ENCODE measurements at regions not wholly inside any gene's neighbourhood (a gene's known extent, or its start where the extent isn't known, plus 50 kb on each side); places are given as distances from the start of the nearest gene placed in this dataset.
A peak's percentile ranks its signal among the peaks of the same experiment; 100 is the strongest.

DNA sequence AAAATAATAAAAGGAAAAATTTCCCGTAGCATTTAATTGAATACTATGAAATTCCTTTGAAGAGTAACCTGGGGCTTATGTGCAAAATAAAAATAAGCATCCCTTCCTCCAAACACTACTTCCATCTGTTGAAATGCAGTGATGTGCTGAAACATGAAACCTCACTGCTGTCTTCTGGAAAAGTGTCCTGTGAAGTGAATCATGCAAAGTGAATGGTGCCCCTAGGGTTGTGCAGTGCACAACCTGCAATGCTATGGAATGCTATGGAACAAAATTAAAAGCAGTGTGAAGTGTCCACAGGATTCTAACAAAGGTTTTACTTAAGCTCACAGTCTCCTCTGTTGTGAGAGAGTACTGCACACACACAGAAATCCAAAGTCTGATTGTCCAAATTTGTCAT lies 480.9 kb downstream of the ETV1 start:
- no peak for ATAC-seq
- no peak for DNase-seq
- TF ChIP-seq, protein P1, sequence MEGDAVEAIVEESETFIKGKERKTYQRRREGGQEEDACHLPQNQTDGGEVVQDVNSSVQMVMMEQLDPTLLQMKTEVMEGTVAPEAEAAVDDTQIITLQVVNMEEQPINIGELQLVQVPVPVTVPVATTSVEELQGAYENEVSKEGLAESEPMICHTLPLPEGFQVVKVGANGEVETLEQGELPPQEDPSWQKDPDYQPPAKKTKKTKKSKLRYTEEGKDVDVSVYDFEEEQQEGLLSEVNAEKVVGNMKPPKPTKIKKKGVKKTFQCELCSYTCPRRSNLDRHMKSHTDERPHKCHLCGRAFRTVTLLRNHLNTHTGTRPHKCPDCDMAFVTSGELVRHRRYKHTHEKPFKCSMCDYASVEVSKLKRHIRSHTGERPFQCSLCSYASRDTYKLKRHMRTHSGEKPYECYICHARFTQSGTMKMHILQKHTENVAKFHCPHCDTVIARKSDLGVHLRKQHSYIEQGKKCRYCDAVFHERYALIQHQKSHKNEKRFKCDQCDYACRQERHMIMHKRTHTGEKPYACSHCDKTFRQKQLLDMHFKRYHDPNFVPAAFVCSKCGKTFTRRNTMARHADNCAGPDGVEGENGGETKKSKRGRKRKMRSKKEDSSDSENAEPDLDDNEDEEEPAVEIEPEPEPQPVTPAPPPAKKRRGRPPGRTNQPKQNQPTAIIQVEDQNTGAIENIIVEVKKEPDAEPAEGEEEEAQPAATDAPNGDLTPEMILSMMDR (IDR thresholded peaks at IDR 0.05) = no peak
- no peak for TF ChIP-seq POLR2A (IDR thresholded peaks at IDR 0.05)
- Histone ChIP-seq H3K4me3 (no peak overlapping the region), H3K27ac (no peak overlapping the region), H3K9me3 (peaks cover 0 to 12% (median 2%) of the 10 kb centered on the region in 12 donors), H3K27me3 (no peaks in the 10 kb centered on the region), H3K4me1 (no peaks in the 10 kb centered on the region), H3K36me3 (no peaks in the 10 kb centered on the region)
- intact Hi-C loops (cut with DNase I) = no loop called here
- 67 to 82% (median 78%) methylated on average over 1 of the region's 1 CpG for WGBS, 4 donors

DNA sequence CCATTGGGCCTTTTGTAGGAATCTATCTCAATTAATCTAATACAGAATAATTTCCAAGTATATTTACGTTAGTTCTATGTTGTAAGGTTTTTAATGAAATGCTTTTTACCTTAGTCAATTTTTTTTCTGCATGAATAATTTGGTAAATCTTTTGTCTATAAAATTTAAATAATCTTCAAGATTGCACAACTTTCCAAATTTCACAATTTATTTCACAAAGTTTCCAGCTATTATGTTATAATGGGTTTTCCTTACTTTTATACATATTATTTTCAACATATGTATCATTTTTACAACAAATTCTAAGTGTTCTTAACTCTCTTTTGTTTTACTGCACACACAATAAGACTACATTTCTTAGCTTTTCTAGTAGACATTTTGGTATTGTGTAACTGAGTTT lies 470.7 kb downstream of the ETV1 start:
- intact Hi-C loops (cut with DNase I) = no loop called here
- TF ChIP-seq, protein P1 (IDR thresholded peaks at IDR 0.05) = no peak
- no peak for TF ChIP-seq POLR2A (IDR thresholded peaks at IDR 0.05)
- H3K4me1 ChIP-seq = no peaks in the 10 kb centered on the region
- DNase-seq (no peak), ATAC-seq (no peak)
- no peak overlapping the region for H3K4me3 ChIP-seq
- no peaks in the 10 kb centered on the region for H3K27me3 ChIP-seq
- H3K36me3 ChIP-seq = no peaks in the 10 kb centered on the region
- no peaks in the 10 kb centered on the region for H3K9me3 ChIP-seq
- H3K27ac ChIP-seq = no peak overlapping the region
- WGBS, 4 donors = 83 to 95% (median 90%) methylated on average over 1 of the region's 1 CpG

DNA sequence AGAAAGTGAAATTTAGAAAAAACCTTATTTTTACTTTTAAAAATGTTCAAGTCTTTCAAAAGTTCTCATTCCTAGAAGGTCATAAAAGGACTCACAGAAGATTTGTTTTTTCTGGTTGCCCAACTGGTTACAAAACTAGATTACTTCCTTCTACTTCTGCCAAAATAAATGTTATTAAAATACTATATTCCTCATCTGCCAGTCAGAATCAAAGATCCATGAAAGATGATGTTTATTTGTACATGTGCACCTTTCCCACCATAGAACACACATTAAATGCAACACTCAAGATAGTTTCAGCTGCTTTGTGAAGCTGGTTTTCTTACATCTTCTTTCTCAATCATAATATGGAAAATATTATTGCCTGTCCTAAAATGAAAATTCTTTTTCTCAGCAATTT lies 465.4 kb downstream of the ETV1 start:
- ATAC-seq = no peak
- intact Hi-C loops (cut with DNase I) = loop anchor here in 7 of 10 donors (10.0 kb wide), 4 partner anchors 201 to 1171 kb away; no protein-coding TSS in a partner anchor
- no peak for DNase-seq
- H3K4me3 ChIP-seq = peak overlapping the region in 1 of 12 donors; percentile 10
- no peak overlapping the region for H3K27ac ChIP-seq
- TF ChIP-seq, protein P1 (IDR thresholded peaks at IDR 0.05) = no peak
- no peaks in the 10 kb centered on the region for H3K27me3 ChIP-seq
- H3K36me3 ChIP-seq = no peaks in the 10 kb centered on the region
- H3K4me1 ChIP-seq = no peaks in the 10 kb centered on the region
- H3K9me3 ChIP-seq = no peaks in the 10 kb centered on the region

DNA sequence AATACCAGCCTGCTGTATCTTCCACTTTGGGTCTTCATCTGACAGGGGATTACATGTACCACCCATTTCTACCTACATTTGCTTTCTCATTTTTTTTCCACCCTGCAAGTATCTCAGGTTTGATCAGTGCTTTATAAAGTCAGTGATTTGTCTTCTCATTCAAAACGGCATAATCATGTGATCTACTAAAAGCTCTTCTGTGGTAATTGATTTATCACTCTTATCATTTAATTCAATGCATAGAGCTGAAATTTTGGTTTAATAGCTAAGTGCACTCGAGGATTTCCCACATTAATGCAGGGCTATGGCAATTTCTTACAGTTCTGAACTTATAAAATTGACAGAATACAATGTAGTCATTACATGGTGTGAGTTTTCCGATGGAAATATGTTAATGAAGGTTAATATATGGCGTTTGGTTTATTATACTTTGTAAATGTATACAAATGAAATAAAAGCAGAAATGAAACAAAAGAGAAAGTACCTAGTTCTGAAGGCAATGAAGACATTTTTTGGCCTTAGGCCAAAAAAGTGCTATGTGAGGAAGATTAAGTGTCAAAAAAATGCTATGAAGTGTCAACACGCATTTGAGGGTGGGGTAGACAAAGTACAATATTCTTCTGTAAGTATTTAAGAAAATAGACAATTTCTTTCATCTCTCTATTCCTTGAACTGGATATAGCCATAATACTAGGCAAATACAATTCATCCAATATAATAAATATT lies 457.3 kb downstream of the ETV1 start:
- DNase-seq (no peak), ATAC-seq (no peak)
- WGBS, 4 donors = 65 to 71% (median 67%) methylated on average over 5 of the region's 5 CpGs
- TF ChIP-seq POLR2A (IDR thresholded peaks at IDR 0.05) = no peak
- TF ChIP-seq, protein P1 (IDR thresholded peaks at IDR 0.05) = no peak
- no peaks in the 10 kb centered on the region for H3K36me3 ChIP-seq
- no peaks in the 10 kb centered on the region for H3K27me3 ChIP-seq
- H3K9me3 ChIP-seq = no peaks in the 10 kb centered on the region
- H3K4me3 ChIP-seq = no peak overlapping the region
- no peaks in the 10 kb centered on the region for H3K4me1 ChIP-seq
- intact Hi-C loops (cut with DNase I) = loop anchor here in 2 of 10 donors (10.0 kb wide), 2 partner anchors 213 to 1163 kb away; no protein-coding TSS in a partner anchor
- H3K27ac ChIP-seq = no peak overlapping the region

Data from heart left ventricle (tissue), 16 donors.